OCI-LY7 (cell line): ENCODE measurements at regions not wholly inside any gene's neighbourhood (a gene's known extent, or its start where the extent isn't known, plus 50 kb on each side); places are given as distances from the start of the nearest gene placed in this dataset.

Experiments used
- BruUV-seq: library from RNA; stranded (reverse); fragments of 400-500 nt; replicated peaks from 2 replicates; lab custom pipeline; 2021; lab: Mats Ljungman, UMichigan
- CTCF ChIA-PET: fragments of 300-600 bp; sonication (Branson Sonifier 250); formaldehyde crosslinking; loops from one replicate; lab custom pipeline; 2022; ENCODE audit warnings: antibody characterized with exemption; ENCODE audit not compliant: unreplicated experiment; lab: Charles Lee
- POLR2A ChIA-PET: fragments of 300-600 bp; sonication (Branson Sonifier 250); formaldehyde crosslinking; loops from one replicate; lab custom pipeline; 2022; ENCODE audit warnings: antibody characterized with exemption; lab: Charles Lee
- DNase-seq: peaks from one replicate; pipeline ENCODE4 v3.0.0-alpha.2; 2015; ENCODE audit warnings: low spot score
- H2AFZ ChIP-seq: fragments of 200-600 bp; sonication (generic), shearing (Covaris generic); 2 replicates; pipeline ENCODE4 v1.6.1; 2014; ENCODE audit warnings: mild to moderate bottlenecking, antibody characterized with exemption, low read length, moderate library complexity
- H3K27ac ChIP-seq: fragments of 200-600 bp; sonication (generic); 2 replicates; pipeline ENCODE4 v1.5.1; 2014; ENCODE audit warnings: mixed run types, low read depth, mild to moderate bottlenecking, moderate library complexity, low read length, inconsistent platforms; ENCODE audit not compliant: poor library complexity, severe bottlenecking
- H3K36me3 ChIP-seq: fragments of 200-600 bp; sonication (generic); 2 replicates; pipeline ENCODE4 v1.6.1; 2014; ENCODE audit warnings: mild to moderate bottlenecking, antibody characterized with exemption, low read length, moderate library complexity, mixed read lengths; ENCODE audit not compliant: insufficient read depth
- H3K4me1 ChIP-seq: fragments of 200-600 bp; sonication (generic); 2 replicates; pipeline ENCODE4 v1.5.1; 2014; ENCODE audit warnings: mild to moderate bottlenecking, low read length; ENCODE audit not compliant: insufficient read depth, poor library complexity, severe bottlenecking
- H3K4me2 ChIP-seq: fragments of 200-600 bp; sonication (generic); 2 replicates; pipeline ENCODE4 v1.6.1; 2014; ENCODE audit warnings: mild to moderate bottlenecking, low read length
- H3K4me3 ChIP-seq: fragments of 200-600 bp; sonication (generic); 2 replicates; pipeline ENCODE4 v1.5.1; 2014; ENCODE audit warnings: mild to moderate bottlenecking, low read depth, low read length; ENCODE audit not compliant: poor library complexity, severe bottlenecking
- H3K79me2 ChIP-seq: fragments of 200-600 bp; sonication (generic); 2 replicates; pipeline ENCODE4 v1.6.1; 2016; ENCODE audit warnings: low read depth, mild to moderate bottlenecking, low read length, moderate library complexity, mixed read lengths; ENCODE audit not compliant: insufficient read depth
- H3K9me2 ChIP-seq: fragments of 200-600 bp; sonication (generic); 2 replicates; pipeline ENCODE4 v1.6.1; 2016; ENCODE audit warnings: mild to moderate bottlenecking, low read length, mixed read lengths; ENCODE audit not compliant: insufficient read depth
- H3K9me3 ChIP-seq: fragments of 200-600 bp; sonication (generic); 2 replicates; pipeline ENCODE4 v1.6.1; 2014; ENCODE audit warnings: mild to moderate bottlenecking, mixed run types, low read length, mixed read lengths
- H4K20me1 ChIP-seq: fragments of 200-600 bp; sonication (generic); 2 replicates; pipeline ENCODE4 v1.6.1; 2014; ENCODE audit warnings: mild to moderate bottlenecking, antibody characterized with exemption, low read length, moderate library complexity, mixed read lengths; ENCODE audit not compliant: insufficient read depth
- EZH2phosphoT487 ChIP-seq: fragments of 200-600 bp; sonication (generic); IDR thresholded peaks from 2 replicates; pipeline ENCODE4 v1.6.1; 2018; ENCODE audit warnings: low read depth, borderline replicate concordance, mild to moderate bottlenecking, mixed run types, antibody characterized with exemption, low read length, moderate library complexity, mixed read lengths
- intact Hi-C: fragments of 100-400 bp; cut with micrococcal nuclease; formaldehyde crosslinking; loops from one replicate; pipeline ENCODE4 v1.10.0; 2022; ENCODE audit not compliant: unreplicated experiment
- TF ChIP-seq, protein P1 (sequence below): fragments of 200-600 bp; sonication (generic); conservative IDR thresholded peaks from 2 replicates; pipeline ENCODE4 v1.5.1; 2014; ENCODE audit warnings: mild to moderate bottlenecking, antibody characterized with exemption, low read length, moderate library complexity, mixed read lengths

- intact Hi-C loops = no loop called here
- TF ChIP-seq, protein P1, sequence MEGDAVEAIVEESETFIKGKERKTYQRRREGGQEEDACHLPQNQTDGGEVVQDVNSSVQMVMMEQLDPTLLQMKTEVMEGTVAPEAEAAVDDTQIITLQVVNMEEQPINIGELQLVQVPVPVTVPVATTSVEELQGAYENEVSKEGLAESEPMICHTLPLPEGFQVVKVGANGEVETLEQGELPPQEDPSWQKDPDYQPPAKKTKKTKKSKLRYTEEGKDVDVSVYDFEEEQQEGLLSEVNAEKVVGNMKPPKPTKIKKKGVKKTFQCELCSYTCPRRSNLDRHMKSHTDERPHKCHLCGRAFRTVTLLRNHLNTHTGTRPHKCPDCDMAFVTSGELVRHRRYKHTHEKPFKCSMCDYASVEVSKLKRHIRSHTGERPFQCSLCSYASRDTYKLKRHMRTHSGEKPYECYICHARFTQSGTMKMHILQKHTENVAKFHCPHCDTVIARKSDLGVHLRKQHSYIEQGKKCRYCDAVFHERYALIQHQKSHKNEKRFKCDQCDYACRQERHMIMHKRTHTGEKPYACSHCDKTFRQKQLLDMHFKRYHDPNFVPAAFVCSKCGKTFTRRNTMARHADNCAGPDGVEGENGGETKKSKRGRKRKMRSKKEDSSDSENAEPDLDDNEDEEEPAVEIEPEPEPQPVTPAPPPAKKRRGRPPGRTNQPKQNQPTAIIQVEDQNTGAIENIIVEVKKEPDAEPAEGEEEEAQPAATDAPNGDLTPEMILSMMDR = no peak
- TF ChIP-seq EZH2phosphoT487 = no peak
- CTCF ChIA-PET = no interaction called here
Observed at GRCh38 chr3:72257738-72258137, 472.8 kb upstream of the PROK2 start.

DNA sequence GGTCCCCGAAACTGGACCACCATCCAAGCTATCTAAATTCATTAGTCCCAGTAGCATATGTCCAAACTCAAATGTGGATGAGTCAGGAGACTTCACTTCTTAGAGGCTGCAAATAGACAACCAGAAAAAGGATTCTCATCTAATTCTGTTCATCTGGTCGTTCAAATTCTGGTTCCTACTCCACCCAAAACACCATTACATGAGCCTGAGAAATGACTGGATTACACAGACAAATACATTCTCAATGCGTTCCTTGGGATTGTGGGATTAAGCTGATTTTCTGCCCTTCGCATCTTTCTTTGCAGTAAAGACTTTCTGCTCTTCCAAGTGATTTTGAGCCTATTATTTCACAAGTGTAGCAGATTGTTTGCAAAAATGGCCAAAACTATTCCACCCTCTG, 472.3 kb upstream of the PROK2 start:
- no peak overlapping the region for H3K4me3 ChIP-seq
- intact Hi-C loops = no loop called here
- H3K4me2 ChIP-seq = no peak overlapping the region
- ChIA-PET POLR2A (no interaction called here), CTCF (no interaction called here)
- no TSS peak for BruUV-seq
- TF ChIP-seq, protein P1 = no peak
- no peak for TF ChIP-seq EZH2phosphoT487
- peaks cover 7% of the 10 kb centered on the region for H3K4me1 ChIP-seq
- H4K20me1 ChIP-seq = no peaks in the 10 kb centered on the region
- H2AFZ ChIP-seq = no peak overlapping the region
- no peak for DNase-seq
- no peaks in the 10 kb centered on the region for H3K36me3 ChIP-seq
- no peaks in the 10 kb centered on the region for H3K9me3 ChIP-seq
- no peaks in the 10 kb centered on the region for H3K9me2 ChIP-seq
- H3K27ac ChIP-seq = no peak overlapping the region
- no peaks in the 10 kb centered on the region for H3K79me2 ChIP-seq

More at GRCh38 chr3:72257738-72258137, 472.8 kb upstream of the PROK2 start:
- Histone ChIP-seq H4K20me1 (no peaks in the 10 kb centered on the region), H3K9me3 (no peaks in the 10 kb centered on the region), H3K9me2 (no peaks in the 10 kb centered on the region), H3K4me3 (no peak overlapping the region), H3K4me1 (peaks cover 7% of the 10 kb centered on the region), H3K36me3 (no peaks in the 10 kb centered on the region), H3K27ac (no peak overlapping the region), H3K79me2 (no peaks in the 10 kb centered on the region), H3K4me2 (no peak overlapping the region), H2AFZ (no peak overlapping the region)
- POLR2A ChIA-PET = interaction anchor here (0.6 kb wide), 1 partner anchor 307 kb away, joined by 3 read pairs; no protein-coding TSS in a partner anchor
- DNase-seq = no peak
- no TSS peak for BruUV-seq

GRCh38 chr3:72256716-72257115, 471.8 kb upstream of the PROK2 start:
- no peak for TF ChIP-seq EZH2phosphoT487
- TF ChIP-seq, protein P1 = no peak
- Histone ChIP-seq H3K4me2 (no peak overlapping the region), H3K9me2 (no peaks in the 10 kb centered on the region), H4K20me1 (no peaks in the 10 kb centered on the region), H2AFZ (no peak overlapping the region), H3K79me2 (no peaks in the 10 kb centered on the region), H3K4me1 (peaks cover 7% of the 10 kb centered on the region), H3K9me3 (no peaks in the 10 kb centered on the region), H3K36me3 (no peaks in the 10 kb centered on the region), H3K4me3 (no peak overlapping the region), H3K27ac (no peak overlapping the region)
- CTCF ChIA-PET = no interaction called here
- BruUV-seq = no TSS peak
- POLR2A ChIA-PET = no interaction called here
- no peak for DNase-seq
- intact Hi-C loops = no loop called here
